ENCODE measurements at regions not wholly inside any gene's neighbourhood (a gene's known extent, or its start where the extent isn't known, plus 50 kb on each side); places are given as distances from the start of the nearest gene placed in this dataset.

DNA sequence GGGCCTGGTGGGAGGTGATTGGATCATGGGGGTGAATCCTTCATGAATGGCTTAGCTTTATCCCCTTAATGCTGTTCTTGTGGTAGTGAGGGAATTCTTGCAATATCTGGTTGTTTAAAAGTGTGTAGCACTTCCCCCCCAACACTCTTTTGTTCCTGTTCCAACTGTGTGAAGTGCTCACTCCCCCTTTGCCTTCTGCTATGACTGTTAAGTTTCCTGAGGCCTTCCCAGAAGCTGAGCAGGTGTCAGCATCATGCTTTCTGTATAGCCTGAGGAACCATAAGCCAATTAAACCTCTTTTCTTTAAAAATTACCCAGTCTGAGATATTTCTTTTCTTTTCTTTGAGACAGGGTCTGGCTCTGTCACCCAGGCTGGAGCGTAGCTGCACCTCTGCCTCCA is 139.4 kb downstream of the RNF152 start:
- TF ChIP-seq GATA2 (IDR thresholded peaks at IDR 0.05; ENCODE audit: low read depth, low read length): no peak
- no peak for TF ChIP-seq GATA3 (IDR thresholded peaks at IDR 0.05; ENCODE audit: low read depth, low read length)
